ENCODE measurements at regions not wholly inside any gene's neighbourhood (a gene's known extent, or its start where the extent isn't known, plus 50 kb on each side); places are given as distances from the start of the nearest gene placed in this dataset.
"Not testable (repeated sequence)": the region's sequence is repeated elsewhere in the genome, so short reads cannot be mapped to it uniquely, and the experiment has no call there.

GRCh38 chr1:213711833-213712490, 275.8 kb upstream of the PROX1 start:
- DNase-seq (ENCODE audit: low read depth); in situ Hi-C loops (cut with HindIII; ENCODE audit: low pct_unique_long_range_greater_than_20kb, low sequenced_read_pairs): not testable (repeated sequence)

- in situ Hi-C loops (cut with HindIII; ENCODE audit: low pct_unique_long_range_greater_than_20kb, low sequenced_read_pairs): no loop called here
- no peak for DNase-seq (ENCODE audit: low read depth)
Observed at GRCh38 chr1:213714645-213715044, 273.1 kb upstream of the PROX1 start.

GRCh38 chr1:213715182-213715581, 272.6 kb upstream of the PROX1 start:
- no peak for DNase-seq (ENCODE audit: low read depth)
- in situ Hi-C loops (cut with HindIII; ENCODE audit: low pct_unique_long_range_greater_than_20kb, low sequenced_read_pairs): no loop called here

- in situ Hi-C loops (cut with HindIII; ENCODE audit: low pct_unique_long_range_greater_than_20kb, low sequenced_read_pairs): no loop called here
- DNase-seq (ENCODE audit: low read depth): no peak
Observed at GRCh38 chr1:213719462-213719861, 268.3 kb upstream of the PROX1 start.

GRCh38 chr1:213720032-213720431, 267.7 kb upstream of the PROX1 start:
- no peak for DNase-seq (ENCODE audit: low read depth)
- in situ Hi-C loops (cut with HindIII; ENCODE audit: low pct_unique_long_range_greater_than_20kb, low sequenced_read_pairs): no loop called here

GRCh38 chr1:213723187-213723586, 264.6 kb upstream of the PROX1 start:
- in situ Hi-C loops (cut with HindIII; ENCODE audit: low pct_unique_long_range_greater_than_20kb, low sequenced_read_pairs): no loop called here
- no peak for DNase-seq (ENCODE audit: low read depth)

- in situ Hi-C loops (cut with HindIII; ENCODE audit: low pct_unique_long_range_greater_than_20kb, low sequenced_read_pairs): no loop called here
- DNase-seq (ENCODE audit: low read depth): no peak
Observed at GRCh38 chr1:213724640-213725536, 262.9 kb upstream of the PROX1 start.

GRCh38 chr1:213727853-213728592, 259.8 kb upstream of the PROX1 start:
- in situ Hi-C loops (cut with HindIII; ENCODE audit: low pct_unique_long_range_greater_than_20kb, low sequenced_read_pairs): no loop called here
- no peak for DNase-seq (ENCODE audit: low read depth)

GRCh38 chr1:213728593-213729536, 258.9 kb upstream of the PROX1 start:
- no peak for DNase-seq (ENCODE audit: low read depth)
- in situ Hi-C loops (cut with HindIII; ENCODE audit: low pct_unique_long_range_greater_than_20kb, low sequenced_read_pairs): no loop called here

- DNase-seq (ENCODE audit: low read depth): no peak
- in situ Hi-C loops (cut with HindIII; ENCODE audit: low pct_unique_long_range_greater_than_20kb, low sequenced_read_pairs): no loop called here
Observed at GRCh38 chr1:213733705-213734104, 254.1 kb upstream of the PROX1 start.

GRCh38 chr1:213737398-213738035, 250.3 kb upstream of the PROX1 start:
- in situ Hi-C loops (cut with HindIII; ENCODE audit: low pct_unique_long_range_greater_than_20kb, low sequenced_read_pairs): no loop called here
- no peak for DNase-seq (ENCODE audit: low read depth)

- in situ Hi-C loops (cut with HindIII; ENCODE audit: low pct_unique_long_range_greater_than_20kb, low sequenced_read_pairs): no loop called here
- DNase-seq (ENCODE audit: low read depth): no peak
Observed at GRCh38 chr1:213738658-213739057, 249.1 kb upstream of the PROX1 start.

GRCh38 chr1:213742992-213743391, 244.8 kb upstream of the PROX1 start:
- DNase-seq (ENCODE audit: low read depth): no peak
- in situ Hi-C loops (cut with HindIII; ENCODE audit: low pct_unique_long_range_greater_than_20kb, low sequenced_read_pairs): no loop called here

GRCh38 chr1:213744780-213745179, 243.0 kb upstream of the PROX1 start:
- DNase-seq (ENCODE audit: low read depth): no peak
- in situ Hi-C loops (cut with HindIII; ENCODE audit: low pct_unique_long_range_greater_than_20kb, low sequenced_read_pairs): no loop called here

- in situ Hi-C loops (cut with HindIII; ENCODE audit: low pct_unique_long_range_greater_than_20kb, low sequenced_read_pairs): no loop called here
- DNase-seq (ENCODE audit: low read depth): no peak
Observed at GRCh38 chr1:213745451-213745850, 242.3 kb upstream of the PROX1 start.

GRCh38 chr1:213749558-213749957, 238.2 kb upstream of the PROX1 start:
- DNase-seq (ENCODE audit: low read depth): no peak
- in situ Hi-C loops (cut with HindIII; ENCODE audit: low pct_unique_long_range_greater_than_20kb, low sequenced_read_pairs): no loop called here

- no peak for DNase-seq (ENCODE audit: low read depth)
- in situ Hi-C loops (cut with HindIII; ENCODE audit: low pct_unique_long_range_greater_than_20kb, low sequenced_read_pairs): no loop called here
Observed at GRCh38 chr1:213750231-213751063, 237.3 kb upstream of the PROX1 start.

All from Caki2 (cell line).